Trophoblast cell (in vitro differentiated cells and primary cell): ENCODE measurements at regions not wholly inside any gene's neighbourhood (a gene's known extent, or its start where the extent isn't known, plus 50 kb on each side); places are given as distances from the start of the nearest gene placed in this dataset.

Experiments
- DNase-seq, 2 donors: peaks; one replicate each; pipeline ENCODE4 v3.0.0-alpha.2; 2016
- H2AFZ ChIP-seq: 2 replicates; pipeline ENCODE4 v1.6.1; 2013; ENCODE audit warnings: low read length, moderate library complexity, mild to moderate bottlenecking; ENCODE audit not compliant: insufficient read depth, poor library complexity
- H2AK5ac ChIP-seq: 2 replicates; pipeline ENCODE4 v1.6.1; 2013; ENCODE audit warnings: mild to moderate bottlenecking, low read length
- H2BK120ac ChIP-seq: 2 replicates; pipeline ENCODE4 v1.6.1; 2013; ENCODE audit warnings: low read length, mild to moderate bottlenecking, moderate library complexity; ENCODE audit not compliant: insufficient read depth, poor library complexity
- H2BK12ac ChIP-seq: 2 replicates; pipeline ENCODE4 v1.6.1; 2013; ENCODE audit warnings: mild to moderate bottlenecking, low read length, moderate library complexity
- H2BK5ac ChIP-seq: 2 replicates; pipeline ENCODE4 v1.6.1; 2013; ENCODE audit warnings: low read length, low read depth, moderate library complexity, mild to moderate bottlenecking; ENCODE audit not compliant: poor library complexity
- H3K14ac ChIP-seq: 2 replicates; pipeline ENCODE4 v1.6.1; 2013; ENCODE audit warnings: mild to moderate bottlenecking, low read length
- H3K18ac ChIP-seq: 2 replicates; pipeline ENCODE4 v1.6.1; 2013; ENCODE audit warnings: mild to moderate bottlenecking, low read length
- H3K23ac ChIP-seq: 2 replicates; pipeline ENCODE4 v1.6.1; 2013; ENCODE audit warnings: low read length
- H3K27ac ChIP-seq: 2 replicates; pipeline ENCODE4 v1.5.1; 2013; ENCODE audit warnings: low read depth, mild to moderate bottlenecking, inconsistent platforms, low read length, moderate library complexity
- H3K27me3 ChIP-seq: 2 replicates; pipeline ENCODE4 v1.6.1; 2013; ENCODE audit warnings: inconsistent platforms, mild to moderate bottlenecking, low read length, moderate library complexity; ENCODE audit not compliant: insufficient read depth
- H3K36me3 ChIP-seq, 2 experiments: 1 replicate in 1 of 2; 2 replicates in 1 of 2; pipeline ENCODE4 v1.6.1; 2013; ENCODE audit warnings: low read length in 2 of 2, mild to moderate bottlenecking in 2 of 2, moderate library complexity in 1 of 2; ENCODE audit not compliant: insufficient read depth in 2 of 2, control insufficient read depth in 1 of 2
- H3K4ac ChIP-seq: 2 replicates; pipeline ENCODE4 v1.6.1; 2013; ENCODE audit warnings: low read depth, mild to moderate bottlenecking, low read length, moderate library complexity
- H3K4me1 ChIP-seq, 2 experiments: 1 replicate in 1 of 2; 2 replicates in 1 of 2; pipeline ENCODE4 v1.6.1; 2013; ENCODE audit warnings: low read length in 2 of 2, mild to moderate bottlenecking in 2 of 2, moderate library complexity in 1 of 2; ENCODE audit not compliant: insufficient read depth in 2 of 2, control insufficient read depth in 1 of 2
- H3K4me2 ChIP-seq: 2 replicates; pipeline ENCODE4 v1.6.1; 2013; ENCODE audit warnings: inconsistent platforms, mild to moderate bottlenecking, low read length, moderate library complexity
- H3K4me3 ChIP-seq: 2 replicates; pipeline ENCODE4 v1.5.1; 2013; ENCODE audit warnings: mild to moderate bottlenecking, low read depth, low read length, inconsistent platforms
- H3K79me1 ChIP-seq: one replicate; pipeline ENCODE4 v1.6.1; 2013; ENCODE audit warnings: low read length
- H3K79me2 ChIP-seq: 2 replicates; pipeline ENCODE4 v1.6.1; 2013; ENCODE audit warnings: low read length, mild to moderate bottlenecking; ENCODE audit not compliant: control insufficient read depth, insufficient read depth, poor library complexity
- H3K9ac ChIP-seq: 2 replicates; pipeline ENCODE4 v1.6.1; 2013; ENCODE audit warnings: mild to moderate bottlenecking, low read length
- H3K9me3 ChIP-seq: 2 replicates; pipeline ENCODE4 v1.6.1; 2013; ENCODE audit warnings: low read depth, mild to moderate bottlenecking, control low read depth, inconsistent platforms, low read length; ENCODE audit not compliant: insufficient read depth
- H4K12ac ChIP-seq: 2 replicates; pipeline ENCODE4 v1.6.1; 2013; ENCODE audit warnings: low read depth, mild to moderate bottlenecking, low read length, moderate library complexity
- H4K8ac ChIP-seq: 2 replicates; pipeline ENCODE4 v1.6.1; 2013; ENCODE audit warnings: low read depth, mild to moderate bottlenecking, low read length, moderate library complexity
- H4K91ac ChIP-seq: one replicate; pipeline ENCODE4 v1.6.1; 2013; ENCODE audit warnings: low read depth, mild to moderate bottlenecking, low read length, moderate library complexity
- WGBS: extraction: QIAGEN DNeasy Blood & Tissue Kit; methylation state at CpG from one replicate; pipeline ENCODE4 v1.1.7; 2013; ENCODE audit warnings: missing lambda C conversion rate; ENCODE audit not compliant: insufficient read length, insufficient coverage; ENCODE audit errors: extremely low coverage; 5-methylcytosine and 5-hydroxymethylcytosine counted together

DNA sequence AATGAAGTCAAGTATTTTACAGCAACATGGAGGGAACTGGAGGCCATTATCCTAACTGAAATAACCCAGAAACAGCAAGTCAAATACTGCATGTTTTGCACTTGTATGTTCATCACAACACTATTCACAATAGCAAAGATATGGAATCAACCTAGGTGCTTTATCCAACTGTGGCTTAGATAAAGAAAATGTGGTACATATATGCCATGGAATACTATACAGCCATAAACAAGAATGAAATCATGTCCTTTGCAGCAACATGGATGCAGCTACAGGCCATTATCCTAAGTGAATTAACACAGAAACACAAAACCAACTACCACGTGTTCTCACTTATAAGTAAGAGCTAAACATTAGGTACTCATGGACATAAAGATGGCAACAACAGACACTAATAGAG lies 91.5 kb upstream of the E2F3 start:
- DNase-seq, result no peak
- H4K12ac ChIP-seq, result no peak overlapping the region

DNA sequence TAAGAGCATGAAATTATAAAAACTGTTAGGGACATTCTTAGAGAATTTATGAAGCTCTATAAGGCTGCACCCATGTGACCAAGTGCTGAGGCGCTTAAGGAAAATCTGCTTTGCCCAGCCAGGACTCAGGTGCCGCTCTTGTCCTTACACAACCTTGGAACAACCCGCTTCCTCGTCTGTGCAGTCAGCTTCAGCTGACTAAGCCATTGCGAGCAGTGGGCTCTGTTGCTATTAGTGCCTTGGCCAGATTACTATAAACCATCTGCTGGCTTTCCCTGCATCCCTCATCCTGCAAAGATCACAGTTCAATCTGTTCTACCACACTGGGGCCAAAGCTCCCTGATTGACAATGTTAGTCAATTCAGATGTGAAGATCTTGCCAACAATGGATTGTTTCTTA lies 89.1 kb upstream of the E2F3 start:
- Histone ChIP-seq H4K8ac (no peak overlapping the region), H3K79me1 (no peaks in the 10 kb centered on the region), H2AK5ac (no peak overlapping the region), H2BK120ac (no peak overlapping the region), H3K9ac (no peak overlapping the region), H3K4ac (no peak overlapping the region), H3K18ac (no peak overlapping the region), H3K23ac (no peak overlapping the region), H3K9me3 (no peaks in the 10 kb centered on the region), H3K27ac (no peak overlapping the region), H3K27me3 (no peaks in the 10 kb centered on the region), H2BK12ac (no peak overlapping the region), H3K4me3 (no peak overlapping the region), H3K4me2 (no peak overlapping the region), H2BK5ac (no peak overlapping the region), H3K79me2 (no peaks in the 10 kb centered on the region), H3K14ac (no peak overlapping the region), H3K36me3 (no peaks in the 10 kb centered on the region), H4K12ac (no peak overlapping the region), H2AFZ (no peak overlapping the region), H4K91ac (no peak overlapping the region), H3K4me1 (no peaks in the 10 kb centered on the region)
- DNase-seq, result no peak
- no CpG with 5 or more reads among the region's 5 CpGs for WGBS

More for the DNA sequence above, 91.5 kb upstream of the E2F3 start:
- Histone ChIP-seq H2BK120ac (no peak overlapping the region), H3K18ac (no peak overlapping the region), H3K4ac (no peak overlapping the region), H2AK5ac (no peak overlapping the region), H2BK5ac (no peak overlapping the region), H3K9me3 (no peaks in the 10 kb centered on the region), H3K4me3 (no peak overlapping the region), H4K8ac (no peak overlapping the region), H3K14ac (no peak overlapping the region), H2BK12ac (no peak overlapping the region), H3K27ac (no peak overlapping the region), H3K23ac (no peak overlapping the region), H4K91ac (no peak overlapping the region), H3K27me3 (no peaks in the 10 kb centered on the region), H2AFZ (no peak overlapping the region), H3K79me2 (no peaks in the 10 kb centered on the region), H3K36me3 (no peaks in the 10 kb centered on the region), H3K4me2 (no peak overlapping the region), H3K4me1 (no peaks in the 10 kb centered on the region), H3K9ac (no peak overlapping the region), H3K79me1 (no peaks in the 10 kb centered on the region)
- no CpG with 5 or more reads among the region's 1 CpG for WGBS

DNA sequence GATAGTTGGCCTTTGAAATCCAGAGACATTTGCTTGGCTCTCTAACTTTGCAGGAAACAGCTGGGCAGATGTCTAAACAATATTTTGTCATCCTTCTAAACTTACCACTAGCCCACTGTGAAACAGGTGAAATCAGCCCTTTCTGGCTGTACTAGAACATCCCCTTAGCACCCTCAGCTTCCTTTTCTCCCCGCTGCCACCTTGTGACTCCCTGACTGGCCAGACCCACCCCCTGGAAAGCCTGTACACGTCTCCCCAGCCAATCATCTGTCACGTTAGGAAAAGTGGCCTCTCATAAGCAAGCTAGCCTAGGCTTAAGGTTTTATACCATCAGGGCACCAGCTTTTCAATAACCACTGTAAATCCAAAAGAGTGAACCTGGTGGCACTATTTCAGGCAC lies 88.6 kb upstream of the E2F3 start:
- H3K79me1 ChIP-seq, result no peaks in the 10 kb centered on the region
- H2AK5ac ChIP-seq, result no peak overlapping the region
- H3K4ac ChIP-seq, result no peak overlapping the region
- H3K14ac ChIP-seq, result no peak overlapping the region
- no peak overlapping the region for H4K12ac ChIP-seq
- no peak overlapping the region for H3K9ac ChIP-seq
- no peak overlapping the region for H3K18ac ChIP-seq
- H3K9me3 ChIP-seq, result no peaks in the 10 kb centered on the region
- H2BK12ac ChIP-seq, result no peak overlapping the region
- no peak overlapping the region for H3K23ac ChIP-seq
- H4K91ac ChIP-seq, result no peak overlapping the region
- H3K27me3 ChIP-seq, result no peaks in the 10 kb centered on the region
- no peak for DNase-seq
- H2AFZ ChIP-seq, result no peak overlapping the region
- no peaks in the 10 kb centered on the region for H3K36me3 ChIP-seq
- no peak overlapping the region for H3K27ac ChIP-seq
- H3K4me2 ChIP-seq, result no peak overlapping the region
- no peak overlapping the region for H4K8ac ChIP-seq
- WGBS, result no CpG with 5 or more reads among the region's 3 CpGs
- H3K4me3 ChIP-seq, result no peak overlapping the region
- H2BK120ac ChIP-seq, result no peak overlapping the region
- H3K4me1 ChIP-seq, result no peaks in the 10 kb centered on the region
- H3K79me2 ChIP-seq, result no peaks in the 10 kb centered on the region
- no peak overlapping the region for H2BK5ac ChIP-seq

DNA sequence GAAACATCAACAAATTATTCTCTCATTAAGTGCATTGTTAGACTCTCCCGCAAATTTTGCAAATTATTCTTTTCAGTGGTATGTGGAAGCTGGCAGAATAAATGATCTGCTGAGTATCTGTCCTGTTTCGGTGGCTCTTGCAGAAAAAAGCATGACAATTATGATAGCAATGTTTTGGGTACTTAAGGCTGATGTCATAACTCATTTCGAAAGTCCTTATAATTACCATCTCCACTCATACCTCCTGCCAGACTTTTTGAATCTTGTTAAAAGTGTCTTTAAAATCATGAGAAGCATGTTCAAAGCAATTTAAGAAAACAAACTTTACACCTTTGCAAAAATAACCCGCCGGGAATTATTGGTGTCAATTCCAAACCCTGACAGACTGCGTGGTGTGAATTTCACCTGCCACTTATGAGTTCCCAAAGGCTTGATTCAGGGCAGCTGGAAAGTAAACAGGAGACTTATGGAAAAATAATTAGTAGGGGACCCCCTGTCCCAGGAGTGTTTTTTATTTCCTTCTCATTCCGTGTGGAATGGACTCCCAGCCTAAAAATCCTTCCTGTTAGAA lies 87.6 kb upstream of the E2F3 start:
- Histone ChIP-seq H2BK5ac (no peak overlapping the region), H4K8ac (no peak overlapping the region), H3K4me3 (no peak overlapping the region), H3K4me1 (no peaks in the 10 kb centered on the region), H2BK120ac (no peak overlapping the region), H3K4me2 (no peak overlapping the region), H2BK12ac (no peak overlapping the region), H2AK5ac (no peak overlapping the region), H4K12ac (no peak overlapping the region), H4K91ac (no peak overlapping the region), H3K18ac (no peak overlapping the region), H3K36me3 (no peaks in the 10 kb centered on the region), H3K4ac (no peak overlapping the region), H2AFZ (no peak overlapping the region), H3K9ac (no peak overlapping the region), H3K14ac (no peak overlapping the region), H3K23ac (no peak overlapping the region), H3K79me2 (no peaks in the 10 kb centered on the region), H3K9me3 (no peaks in the 10 kb centered on the region), H3K27me3 (no peaks in the 10 kb centered on the region), H3K79me1 (no peaks in the 10 kb centered on the region), H3K27ac (no peak overlapping the region)
- peak in 1 of 2 donors; percentile 60 for DNase-seq
- WGBS, result no CpG with 5 or more reads among the region's 7 CpGs
